C4-2B (cell line): ENCODE measurements at regions not wholly inside any gene's neighbourhood (a gene's known extent, or its start where the extent isn't known, plus 50 kb on each side); places are given as distances from the start of the nearest gene placed in this dataset.

Source experiments
- CTCF ChIP-seq: fragments of 450-650 bp; conservative IDR thresholded peaks from 2 replicates; pipeline ENCODE4 v1.5.1; 2017; ENCODE audit warnings: mild to moderate bottlenecking
- ZFX ChIP-seq: fragments of 450-650 bp; IDR thresholded peaks from 2 replicates; pipeline ENCODE4 v1.6.1; 2017

- TF ChIP-seq CTCF = no peak
- no peak for TF ChIP-seq ZFX
Observed at GRCh38 chr4:23355258-23355657, 534.6 kb downstream of the PPARGC1A start.
